A673 (cell line): ENCODE measurements at regions not wholly inside any gene's neighbourhood (a gene's known extent, or its start where the extent isn't known, plus 50 kb on each side); places are given as distances from the start of the nearest gene placed in this dataset.

Experiments used
- EZH2 ChIP-seq: fragments of 200-600 bp; sonication (generic); IDR thresholded peaks from 2 replicates; pipeline ENCODE4 v1.6.1; 2017; ENCODE audit warnings: borderline replicate concordance, low read depth, mild to moderate bottlenecking, mixed read lengths, antibody characterized with exemption, low read length; ENCODE audit not compliant: poor library complexity, severe bottlenecking
- TF ChIP-seq, protein P1 (sequence below): fragments of 300-800, 200-600 bp; sonication (generic); conservative IDR thresholded peaks from 2 replicates; pipeline ENCODE4 v1.5.1; 2017; ENCODE audit warnings: low read depth, mild to moderate bottlenecking, antibody characterized with exemption, low read length, moderate library complexity, mixed read lengths

GRCh38 chr4:65195002-65195401 lies 475.3 kb downstream of the EPHA5 start:
- TF ChIP-seq, protein P1, sequence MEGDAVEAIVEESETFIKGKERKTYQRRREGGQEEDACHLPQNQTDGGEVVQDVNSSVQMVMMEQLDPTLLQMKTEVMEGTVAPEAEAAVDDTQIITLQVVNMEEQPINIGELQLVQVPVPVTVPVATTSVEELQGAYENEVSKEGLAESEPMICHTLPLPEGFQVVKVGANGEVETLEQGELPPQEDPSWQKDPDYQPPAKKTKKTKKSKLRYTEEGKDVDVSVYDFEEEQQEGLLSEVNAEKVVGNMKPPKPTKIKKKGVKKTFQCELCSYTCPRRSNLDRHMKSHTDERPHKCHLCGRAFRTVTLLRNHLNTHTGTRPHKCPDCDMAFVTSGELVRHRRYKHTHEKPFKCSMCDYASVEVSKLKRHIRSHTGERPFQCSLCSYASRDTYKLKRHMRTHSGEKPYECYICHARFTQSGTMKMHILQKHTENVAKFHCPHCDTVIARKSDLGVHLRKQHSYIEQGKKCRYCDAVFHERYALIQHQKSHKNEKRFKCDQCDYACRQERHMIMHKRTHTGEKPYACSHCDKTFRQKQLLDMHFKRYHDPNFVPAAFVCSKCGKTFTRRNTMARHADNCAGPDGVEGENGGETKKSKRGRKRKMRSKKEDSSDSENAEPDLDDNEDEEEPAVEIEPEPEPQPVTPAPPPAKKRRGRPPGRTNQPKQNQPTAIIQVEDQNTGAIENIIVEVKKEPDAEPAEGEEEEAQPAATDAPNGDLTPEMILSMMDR, result no peak
- no peak for TF ChIP-seq EZH2
